ENCODE measurements at regions not wholly inside any gene's neighbourhood (a gene's known extent, or its start where the extent isn't known, plus 50 kb on each side); places are given as distances from the start of the nearest gene placed in this dataset.

DNA sequence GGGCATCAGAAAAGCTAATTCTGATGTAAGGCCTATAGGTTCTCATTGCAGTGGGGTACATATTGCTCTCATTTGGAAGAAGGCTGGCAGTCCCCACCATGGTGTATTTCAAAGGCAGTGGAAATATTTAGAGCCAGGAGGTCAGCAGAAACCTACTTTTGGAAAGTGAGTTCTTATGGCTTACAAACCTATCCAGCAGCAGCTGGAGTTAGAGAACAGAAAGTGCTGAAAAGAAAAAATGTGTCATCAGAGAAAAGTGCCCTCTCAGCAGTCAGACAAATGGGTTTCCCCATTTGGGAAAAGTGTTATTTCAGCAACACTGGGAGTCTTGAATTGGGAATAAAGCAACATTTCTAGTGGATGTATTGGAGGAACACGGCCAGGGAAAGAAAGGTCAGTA is 105.7 kb upstream of the IGFBP3 start:
- no peak for DNase-seq

DNA sequence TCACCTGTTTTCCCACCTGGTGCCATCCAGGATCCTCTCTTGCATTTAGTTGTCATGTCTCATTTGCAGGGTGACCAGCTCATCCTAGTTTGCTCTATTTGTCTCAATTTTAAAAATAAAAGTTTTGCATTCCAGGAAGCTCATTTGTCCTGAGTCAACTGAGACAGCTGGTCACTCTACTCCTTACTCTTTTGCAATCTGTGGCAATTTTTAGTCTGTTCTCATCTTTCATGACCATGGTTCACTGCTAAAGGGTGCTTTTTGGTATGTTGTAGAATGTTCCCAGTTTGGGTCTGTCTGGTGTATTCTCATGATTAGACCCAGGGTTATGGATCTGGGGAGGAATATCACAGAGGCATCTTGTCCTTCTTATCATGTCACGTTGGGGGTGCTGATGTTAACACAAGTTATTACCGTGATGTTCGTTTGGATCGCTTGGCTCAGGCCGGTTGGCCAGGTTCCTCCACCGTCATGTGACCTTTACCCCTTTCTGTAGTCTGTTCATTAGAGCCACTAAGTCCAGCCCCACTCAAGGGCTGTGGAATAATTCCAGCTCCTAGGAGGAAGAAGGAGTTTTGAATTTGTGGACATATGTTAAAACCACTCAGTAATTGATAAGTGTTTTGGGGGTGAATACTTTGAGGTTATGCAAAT is 103.3 kb upstream of the IGFBP3 start:
- DNase-seq, result no peak

DNA sequence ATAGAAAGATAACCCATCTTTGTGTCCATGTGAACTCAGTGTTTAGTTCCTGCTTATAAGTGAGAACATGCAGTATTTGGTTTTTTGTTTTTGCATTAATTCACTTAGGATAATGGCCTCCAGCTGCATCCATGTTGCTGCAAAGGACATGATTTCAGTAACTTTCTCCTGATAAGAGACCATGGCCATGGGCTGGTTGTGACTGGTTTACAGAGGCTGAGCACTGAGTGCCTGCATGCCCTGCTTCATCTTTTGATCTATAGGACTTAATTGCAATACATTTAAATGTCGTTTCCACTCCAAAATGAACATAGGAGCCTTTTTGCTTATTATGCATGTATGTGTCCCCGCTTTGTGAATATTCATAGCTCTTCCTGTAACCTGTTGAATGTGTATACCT is 101.3 kb upstream of the IGFBP3 start:
- DNase-seq, result no peak

DNA sequence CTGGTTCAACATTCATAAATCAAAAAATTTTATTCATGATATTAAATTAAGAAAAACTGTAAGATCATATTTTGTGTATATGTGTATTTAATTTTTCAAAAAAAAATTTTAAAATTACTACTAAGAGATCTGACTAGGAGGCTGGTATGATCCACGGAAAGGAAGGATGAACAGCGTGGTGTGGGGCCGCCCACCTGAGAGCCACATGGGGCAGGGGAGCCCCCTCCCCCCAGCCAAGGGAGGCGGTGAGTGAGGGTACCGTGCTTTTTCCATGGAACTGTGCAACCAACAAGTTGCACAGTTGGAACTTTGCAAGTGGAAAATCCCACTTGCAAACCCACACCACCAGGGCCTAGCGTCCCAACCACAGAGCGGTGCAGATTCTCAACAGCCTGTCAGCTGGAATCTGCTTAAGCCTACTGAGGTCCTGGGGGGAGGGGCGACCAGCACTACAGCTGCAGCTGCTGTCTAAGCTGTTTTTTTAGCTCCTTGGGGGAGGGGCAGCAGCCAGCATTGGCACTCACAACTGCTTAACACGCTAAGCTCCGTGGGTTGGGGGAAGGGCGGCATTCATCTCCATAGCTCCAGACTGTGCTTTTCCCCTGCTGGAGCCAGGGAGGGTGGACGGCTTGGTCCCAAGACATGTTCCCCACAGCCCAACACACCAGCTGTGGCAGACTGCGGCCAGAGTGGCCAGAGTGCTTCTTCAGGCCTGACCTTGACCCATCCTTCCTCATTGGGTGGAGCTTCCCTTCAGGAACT is 94.2 kb upstream of the IGFBP3 start:
- DNase-seq, result no peak

DNA sequence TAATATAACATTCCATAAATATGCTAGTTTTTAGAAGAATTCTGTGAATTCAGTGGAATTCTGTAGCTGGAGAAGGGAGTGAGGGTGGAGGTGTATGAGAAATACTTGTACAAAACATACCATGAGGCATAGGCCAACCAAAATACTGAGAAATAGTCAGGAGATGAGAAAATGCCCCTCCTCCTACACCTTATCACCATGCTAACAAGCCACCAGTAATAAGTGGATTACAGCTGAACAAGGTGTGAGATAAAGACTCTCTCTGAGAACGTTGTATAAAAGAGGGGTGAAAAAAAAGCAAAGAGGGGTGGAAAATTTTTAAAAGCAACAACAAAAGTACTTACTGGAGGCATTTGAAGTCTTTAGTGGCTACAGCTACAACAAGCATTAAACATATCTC is 90.4 kb upstream of the IGFBP3 start:
- no peak for DNase-seq

DNA sequence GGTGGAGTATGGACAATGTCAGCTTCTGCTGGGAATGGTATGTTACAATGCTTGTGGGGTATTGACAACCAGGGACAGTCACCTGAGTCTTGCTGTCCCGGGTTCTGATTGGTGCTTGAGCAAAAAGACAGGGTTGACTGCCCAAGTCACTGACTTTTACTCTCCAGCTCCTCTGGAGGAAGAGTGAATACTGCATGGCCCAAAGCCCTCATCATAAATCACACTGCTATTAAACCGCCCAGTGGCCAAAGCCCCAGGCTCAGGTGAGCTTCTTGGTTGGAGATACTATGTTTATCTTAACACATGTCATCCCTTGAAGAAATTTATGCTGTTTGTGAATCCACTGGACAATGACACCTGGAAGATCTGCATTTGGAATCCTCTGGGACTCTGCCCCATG is 90.0 kb upstream of the IGFBP3 start:
- no peak for DNase-seq

DNA sequence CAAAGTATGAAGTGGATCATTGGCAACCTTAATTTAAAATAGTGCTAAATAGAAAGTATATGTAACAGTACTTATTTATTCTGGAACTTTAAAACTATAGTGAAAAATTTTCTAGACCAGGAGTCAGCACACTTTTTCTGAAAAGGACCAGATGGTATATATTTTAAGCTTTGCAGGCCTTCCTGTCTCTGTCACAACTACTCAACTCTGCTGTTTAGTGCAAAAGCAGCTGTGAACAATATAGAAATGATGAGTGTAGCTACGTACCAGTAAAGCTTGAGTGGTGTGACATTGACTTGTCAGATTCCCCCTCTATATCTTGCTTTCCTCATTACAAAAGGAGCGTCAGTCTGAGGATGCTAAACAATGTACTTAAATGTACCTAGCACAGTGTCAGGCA is 88.1 kb upstream of the IGFBP3 start:
- no peak for DNase-seq

DNA sequence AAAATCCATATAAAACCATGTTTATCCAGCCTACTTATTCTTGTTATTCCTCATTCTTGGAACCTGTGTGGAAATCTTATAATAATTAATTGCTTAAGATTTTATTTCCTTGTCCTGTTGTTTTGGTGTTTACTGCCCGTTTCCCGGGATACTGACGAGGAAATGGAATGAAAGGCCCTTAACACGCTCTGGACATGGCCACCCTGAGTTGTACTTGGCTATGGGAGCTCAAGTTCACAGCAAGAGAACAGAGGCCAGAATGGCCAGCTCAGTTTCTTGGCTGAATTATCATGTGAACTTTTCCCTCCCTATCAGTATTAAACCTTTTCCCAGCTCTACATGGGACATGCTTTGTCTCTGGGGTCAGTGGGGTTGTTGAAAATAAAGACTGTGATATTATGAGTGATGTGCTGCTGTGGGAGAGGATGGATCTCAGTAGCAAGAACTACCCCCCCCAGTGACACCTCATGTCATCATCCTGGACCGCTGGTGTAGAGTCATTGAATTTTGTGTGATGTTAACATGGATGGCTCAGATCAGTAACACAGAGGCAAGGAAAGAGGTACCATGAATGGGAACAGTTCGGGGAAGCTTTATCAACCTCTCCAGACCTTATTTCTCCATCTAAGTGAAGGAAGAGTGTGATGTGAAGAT is 87.0 kb upstream of the IGFBP3 start:
- DNase-seq, result no peak

DNA sequence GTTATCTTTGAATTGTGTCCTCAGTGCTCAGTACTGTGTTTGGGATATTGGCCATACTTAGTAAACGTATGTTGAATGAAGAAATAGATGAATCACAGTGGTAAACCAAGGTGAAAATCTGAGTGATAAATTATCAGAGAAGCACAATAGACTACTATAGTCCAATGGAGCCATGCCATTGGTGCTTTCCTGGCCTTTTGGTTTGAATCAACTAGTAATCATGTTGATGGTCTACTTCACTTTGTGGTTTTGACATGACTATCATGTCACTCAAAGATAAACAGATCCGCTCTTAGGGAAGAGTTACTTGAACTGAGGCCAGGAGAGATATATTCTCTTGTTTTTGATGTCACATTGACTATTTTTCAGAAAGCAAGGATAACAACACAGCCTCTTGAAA is 86.1 kb upstream of the IGFBP3 start:
- no peak for DNase-seq

DNA sequence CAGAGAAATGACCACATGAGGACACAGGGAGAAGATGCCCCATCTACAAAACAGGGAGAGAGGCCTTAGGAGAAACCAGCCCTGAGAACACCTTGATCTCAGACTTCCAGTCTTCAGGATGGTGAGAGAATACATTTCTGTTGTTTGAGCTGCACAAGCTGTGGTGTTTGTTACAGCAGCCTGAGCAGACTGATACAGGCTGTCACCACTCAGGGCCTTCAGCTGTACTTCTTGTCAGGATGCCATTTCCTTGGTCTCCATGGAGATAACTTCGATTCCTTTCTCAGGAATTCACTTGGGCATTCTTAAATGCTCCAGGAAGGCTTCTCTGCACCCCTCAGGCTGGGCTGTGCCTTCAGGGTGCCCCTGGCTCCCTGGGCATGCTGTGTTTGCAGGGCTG is 85.7 kb upstream of the IGFBP3 start:
- DNase-seq, result no peak

DNA sequence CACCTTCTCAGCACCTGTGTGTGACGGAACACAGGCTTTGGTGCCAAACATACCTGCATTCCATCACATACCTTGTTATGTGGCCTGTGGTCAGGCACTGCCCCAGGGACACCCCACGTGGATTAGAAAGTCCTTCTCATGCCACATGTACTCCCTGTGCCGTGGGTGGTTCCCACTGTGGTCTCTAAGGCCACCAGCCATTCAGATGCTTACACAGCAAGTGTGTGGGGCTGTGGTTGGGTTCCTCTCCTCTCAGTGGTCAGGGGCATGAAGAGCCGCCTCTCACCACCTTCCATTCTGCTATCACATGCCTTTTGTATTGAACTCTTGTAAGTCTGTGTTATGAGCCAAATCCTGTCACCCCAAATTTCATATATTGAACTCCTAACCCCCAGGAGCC is 85.1 kb upstream of the IGFBP3 start:
- no peak for DNase-seq

DNA sequence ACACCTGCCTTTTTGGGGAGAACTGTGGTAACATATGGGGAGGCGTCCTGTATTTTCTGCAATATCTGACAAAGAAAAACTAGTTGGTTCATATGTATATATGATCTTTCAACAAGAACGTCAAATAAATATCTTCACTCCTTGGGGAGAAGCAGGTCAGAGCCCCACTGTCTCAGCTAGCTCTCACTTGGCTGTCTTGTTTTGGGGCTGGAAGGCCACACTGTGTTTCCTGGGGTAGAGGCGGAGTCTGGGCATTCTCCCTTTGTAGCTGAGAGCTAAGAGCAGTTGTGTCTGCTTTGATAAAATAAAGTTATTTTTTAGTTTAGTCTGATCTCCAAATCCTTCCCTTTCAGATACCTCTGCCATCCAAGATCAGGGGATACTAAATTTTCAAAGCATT is 83.9 kb upstream of the IGFBP3 start:
- no peak for DNase-seq

DNA sequence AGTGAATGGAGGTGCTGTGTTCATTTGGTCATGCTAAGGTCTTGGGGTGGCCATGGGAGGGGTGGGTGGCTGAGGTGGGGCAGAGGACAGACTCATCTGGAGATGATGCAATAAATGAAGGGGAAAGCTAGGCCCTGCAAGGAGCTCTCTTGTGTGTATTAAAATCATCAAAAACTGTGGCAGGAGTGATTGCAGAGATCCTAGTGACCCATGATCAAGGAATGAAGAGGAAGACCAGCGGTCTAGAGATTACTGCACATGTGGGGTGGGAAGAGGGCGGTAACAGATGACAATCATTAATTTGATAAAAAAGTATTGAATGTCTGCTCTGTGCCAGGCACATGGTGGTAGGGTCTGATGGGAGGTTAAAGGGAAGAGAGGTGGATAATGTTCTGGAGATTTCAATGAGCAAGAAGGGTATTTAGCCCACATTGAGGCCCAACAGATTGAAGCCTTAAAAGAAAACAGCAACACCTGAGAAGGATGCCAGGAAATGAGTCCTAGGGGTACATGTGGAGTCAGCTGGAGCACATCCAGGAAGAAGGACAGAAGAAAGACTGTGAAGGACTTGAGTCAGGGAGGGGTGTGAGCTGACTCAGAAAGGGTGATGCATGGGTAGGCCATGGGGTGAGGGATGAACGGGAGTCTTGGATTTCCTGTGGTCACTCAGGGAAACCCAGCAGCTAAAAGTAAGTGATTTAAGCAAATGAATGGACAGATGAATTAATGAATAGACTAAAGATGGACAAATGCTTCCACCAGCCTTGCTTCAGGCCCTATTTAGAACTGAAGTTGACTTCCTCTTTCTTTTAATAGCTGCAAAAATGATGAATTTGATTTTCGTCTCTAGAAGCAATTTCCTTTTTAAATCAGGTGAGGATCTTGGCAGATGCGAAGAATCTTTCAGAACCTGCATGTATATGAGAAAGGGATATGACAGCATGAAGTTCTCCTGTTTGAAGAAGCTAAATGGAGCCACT is 83.1 kb upstream of the IGFBP3 start:
- no peak for DNase-seq

DNA sequence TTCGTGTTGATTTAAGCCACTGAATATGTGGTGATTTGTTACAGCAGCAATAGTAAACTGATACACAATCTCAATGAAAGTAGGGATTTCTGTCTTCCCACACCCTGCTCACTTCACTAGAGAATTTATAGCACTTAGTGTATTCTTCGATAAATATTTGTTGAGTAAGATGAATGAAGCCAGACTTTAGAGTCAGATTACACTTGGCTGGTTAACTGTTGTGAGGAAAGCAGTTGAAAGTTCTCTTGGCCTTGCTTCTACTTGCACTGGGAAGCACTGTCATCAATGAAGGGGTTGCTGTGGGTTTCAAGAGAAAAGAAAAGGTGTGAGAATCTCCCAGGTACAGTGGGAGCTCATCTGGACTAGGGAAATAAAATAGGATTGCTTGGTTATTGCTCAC is 82.1 kb upstream of the IGFBP3 start:
- no peak for DNase-seq

DNA sequence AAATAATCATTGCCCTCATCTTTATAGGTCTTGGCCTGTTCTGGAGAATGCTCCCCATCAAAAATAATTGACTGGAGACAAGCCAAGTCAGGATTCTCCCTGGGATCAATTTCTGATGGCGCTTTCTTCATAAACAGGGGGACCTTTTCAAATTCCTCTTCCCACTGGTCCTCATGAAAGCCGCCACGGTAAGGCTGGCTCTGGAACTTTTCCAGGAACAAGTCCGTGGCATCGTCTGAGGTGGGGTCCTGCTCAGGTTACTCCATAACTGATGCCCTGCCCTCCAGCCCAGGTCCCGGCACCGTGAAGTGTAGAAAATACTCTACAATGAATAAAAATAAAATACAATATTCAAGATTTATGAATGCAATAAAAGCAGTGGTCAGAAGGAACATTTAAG is 79.4 kb upstream of the IGFBP3 start:
- DNase-seq, result no peak

DNA sequence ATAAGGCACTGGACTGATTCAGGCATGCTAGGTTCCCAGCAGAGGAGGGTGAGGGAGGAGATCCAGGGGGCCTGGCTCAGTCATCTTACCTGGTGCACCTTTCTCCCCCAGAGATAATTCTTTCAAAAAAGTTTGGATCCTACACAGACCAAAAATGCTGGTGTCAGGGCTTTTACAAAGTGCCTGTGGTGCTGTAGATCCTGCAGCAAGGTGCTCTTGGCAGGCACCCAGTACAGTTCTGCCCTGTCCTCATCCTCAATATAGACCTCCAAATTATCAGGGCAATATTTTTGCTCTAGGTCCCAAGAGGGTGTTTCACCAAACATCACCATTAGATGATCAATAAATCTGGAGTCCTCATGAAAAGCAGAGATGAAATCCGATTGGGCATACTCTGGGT is 78.5 kb upstream of the IGFBP3 start:
- no peak for DNase-seq

DNA sequence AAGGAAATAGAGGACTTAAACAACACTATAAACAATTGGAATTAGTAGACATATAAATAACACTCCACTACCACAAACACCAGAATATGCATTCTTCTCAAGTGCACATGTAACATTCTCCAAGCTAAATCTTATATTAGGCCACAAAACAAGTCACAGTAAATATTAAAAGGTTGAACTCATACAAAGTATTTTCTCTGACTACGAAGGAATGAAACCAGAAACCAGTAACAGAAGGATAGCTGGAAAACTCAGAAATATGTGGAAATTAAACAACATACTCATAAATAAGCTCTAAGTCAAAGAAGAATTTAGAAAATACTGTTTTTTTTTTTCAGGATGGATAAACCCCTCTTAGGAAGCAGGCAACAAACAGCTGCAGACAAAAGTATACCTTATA is 77.4 kb upstream of the IGFBP3 start:
- DNase-seq, result no peak

DNA sequence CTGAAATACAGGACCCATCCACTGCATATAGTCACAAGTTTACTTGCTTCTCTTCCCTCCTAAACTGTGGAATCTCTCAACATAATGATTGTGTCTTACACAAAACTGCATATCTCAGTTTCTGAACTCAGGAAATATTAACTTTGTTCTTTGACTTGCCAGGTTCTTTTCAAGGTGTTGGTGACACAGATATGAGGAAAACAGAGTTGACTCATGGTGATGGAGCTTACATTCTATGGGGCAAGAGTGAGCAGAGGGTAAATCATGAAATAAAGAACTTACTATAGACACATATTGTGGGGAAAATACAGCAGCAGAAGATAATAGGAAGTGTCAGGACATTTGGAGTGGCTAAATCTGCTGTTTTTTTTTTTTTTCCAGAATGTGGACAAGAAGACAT is 72.5 kb upstream of the IGFBP3 start:
- no peak for DNase-seq

DNA sequence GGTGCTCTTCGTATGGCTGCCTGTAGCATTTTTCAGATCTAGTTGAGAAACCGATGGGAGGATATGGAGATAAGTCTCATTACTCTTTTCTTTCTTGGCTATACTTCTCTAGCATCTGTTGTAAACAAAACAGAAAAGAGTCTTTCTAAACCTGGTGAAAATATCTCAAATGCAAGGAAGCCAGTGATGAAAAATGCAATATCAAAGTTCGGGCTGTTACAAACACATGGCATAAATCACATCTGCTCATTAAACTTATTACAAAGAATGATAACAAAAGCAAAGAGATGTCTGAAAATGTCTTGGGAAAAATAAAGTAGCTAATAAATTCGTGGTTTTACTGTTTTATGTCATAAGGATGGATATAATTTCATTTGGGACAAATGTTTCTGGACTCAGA is 71.8 kb upstream of the IGFBP3 start:
- no peak for DNase-seq

DNA sequence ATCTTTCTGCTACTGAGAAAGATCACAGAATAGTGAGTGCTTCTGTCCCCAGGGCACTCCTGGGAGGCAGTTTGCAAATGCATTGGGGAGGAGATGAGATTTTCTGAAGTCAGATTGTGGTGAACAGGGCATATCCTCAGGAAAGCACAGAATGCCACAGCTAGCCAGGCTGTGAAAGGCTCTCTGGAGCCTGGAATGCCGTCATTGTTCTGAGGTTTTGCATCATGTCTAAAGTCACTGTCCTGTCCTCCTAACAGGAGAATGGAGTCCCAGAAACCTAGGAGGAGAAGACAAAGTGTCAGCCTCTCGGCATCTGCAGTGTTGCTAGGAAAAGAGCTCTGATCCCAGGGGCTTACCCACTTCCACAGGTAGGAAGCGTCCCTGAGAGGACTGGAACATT is 69.2 kb upstream of the IGFBP3 start:
- no peak for DNase-seq

DNA sequence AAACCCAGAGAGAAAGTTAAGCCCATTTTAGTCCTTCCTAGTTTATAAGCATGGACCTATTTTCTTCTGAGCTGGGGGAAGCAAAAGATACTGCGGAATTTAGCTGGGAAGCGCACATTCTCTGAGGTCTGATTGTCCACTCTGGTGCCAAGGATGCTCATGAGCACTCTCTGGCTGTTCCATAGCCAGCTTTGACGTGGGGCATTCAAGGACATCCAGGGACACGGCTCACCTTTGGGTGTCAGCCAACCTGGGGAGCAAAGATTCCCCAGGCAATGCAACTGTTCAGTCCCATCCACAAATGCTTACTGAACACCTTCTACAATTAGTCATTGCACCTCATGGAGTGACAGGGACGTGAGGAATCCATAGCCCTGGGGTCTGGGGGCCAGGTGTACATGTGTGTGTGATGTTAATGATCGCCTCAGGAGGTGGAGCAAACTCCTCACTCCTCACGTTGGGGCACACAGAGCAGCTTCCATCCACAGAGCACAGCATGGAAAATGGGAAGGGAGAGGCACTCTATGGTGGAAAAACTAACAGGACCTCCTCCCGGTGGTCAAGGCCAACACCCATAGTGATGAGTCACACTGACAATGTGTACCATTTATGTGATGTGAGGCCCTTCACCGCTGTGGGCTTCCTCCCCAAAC is 67.5 kb upstream of the IGFBP3 start:
- no peak for DNase-seq

DNA sequence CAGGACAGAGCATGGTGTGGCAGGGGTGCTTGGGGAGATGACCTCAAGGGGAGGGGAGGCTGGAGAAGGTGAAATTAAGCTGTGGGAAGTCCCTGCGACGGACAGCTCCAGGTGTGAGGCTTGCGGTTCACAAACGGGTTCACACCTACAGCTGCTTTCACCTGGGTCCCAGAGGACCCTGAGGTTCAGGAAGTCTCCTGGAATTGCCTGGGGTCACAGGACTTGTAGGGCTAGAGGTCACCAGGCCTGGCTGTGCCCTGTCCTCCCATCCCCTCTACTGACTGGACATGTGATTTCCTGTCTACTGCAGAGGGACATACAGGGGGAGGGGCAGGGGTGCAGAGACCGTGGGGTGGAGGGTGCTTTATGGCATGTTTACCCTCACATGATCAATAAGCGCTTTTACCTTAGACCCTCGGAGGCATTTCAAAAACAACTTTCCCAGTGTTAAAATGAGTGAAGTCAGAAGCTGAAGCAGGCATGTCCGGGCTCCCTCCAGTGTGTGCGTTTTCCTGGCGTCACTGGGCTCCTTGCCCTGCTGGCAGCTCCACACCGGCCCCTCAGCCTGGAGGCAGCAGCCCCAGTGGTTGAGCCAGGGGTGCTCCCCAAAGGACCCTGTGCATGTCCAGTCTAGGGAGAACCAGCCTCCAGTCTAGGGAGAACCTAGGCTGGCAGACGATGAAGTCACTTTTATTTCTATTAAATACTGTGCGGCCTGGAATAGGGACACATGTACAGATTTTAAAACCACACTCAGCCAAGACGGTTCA is 66.6 kb upstream of the IGFBP3 start:
- no peak for DNase-seq

Measured in NCI-H1694 treated with DMSO at 0.1 percent for 48 hours (cell line).